ENCODE measurements at regions not wholly inside any gene's neighbourhood (a gene's known extent, or its start where the extent isn't known, plus 50 kb on each side); places are given as distances from the start of the nearest gene placed in this dataset.

DNA sequence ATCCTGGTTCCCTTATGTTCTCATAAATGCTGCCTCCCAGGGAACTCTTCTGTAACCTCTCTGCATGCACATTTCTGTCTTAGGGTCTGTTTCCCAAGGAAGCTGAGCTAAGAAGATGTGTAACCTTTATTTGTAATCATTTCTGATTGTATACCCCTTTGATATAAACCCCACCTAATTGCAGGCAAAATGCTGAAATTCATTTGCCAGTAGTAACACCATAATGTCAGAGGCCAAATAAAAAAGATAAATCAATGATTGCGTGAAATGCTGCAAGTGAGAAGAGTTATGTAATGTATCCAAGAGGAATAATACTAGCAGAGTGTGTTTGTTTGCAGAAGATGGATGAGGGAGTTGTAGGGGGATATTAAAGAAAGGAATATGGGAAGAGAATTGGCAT, 822.6 kb upstream of the GRAMD2B start:
- ChIA-PET CTCF (no interaction called here), POLR2A (no interaction called here), SMC1A (ENCODE audit: uncharacterized antibody, unreplicated experiment) (no interaction called here), RAD21 (ENCODE audit: unreplicated experiment) (no interaction called here)
- no TSS peak for BruUV-seq (replicated peaks)
- WGBS (ENCODE audit: insufficient coverage, insufficient replicate concordance, low lambda C conversion rate, missing lambda C conversion rate) = 64% methylated on average over 1 of the region's 1 CpG
- intact Hi-C loops (cut with micrococcal nuclease; ENCODE audit: unreplicated experiment) (no loop called here), in situ Hi-C loops (cut with MboI) (no loop called here)
- no peak for TF ChIP-seq RCOR1 (conservative IDR thresholded peaks at IDR 0.05; ENCODE audit: low read depth, low read length)
- TF ChIP-seq ETV6 (conservative IDR thresholded peaks at IDR 0.05 in 1 of 2, IDR thresholded peaks at IDR 0.05 in 1 of 2; ENCODE audit: borderline replicate concordance in 1 of 2, low read depth in 1 of 2) = no peak
- no peak for TF ChIP-seq CHD2 (IDR thresholded peaks at IDR 0.05; ENCODE audit: borderline replicate concordance, low read depth, low read length)
- TF ChIP-seq PAX8 (IDR thresholded peaks at IDR 0.05) = no peak
- no peak for TF ChIP-seq ZBTB40 (IDR thresholded peaks at IDR 0.05; ENCODE audit: borderline replicate concordance)
- no peak for TF ChIP-seq DPF2 (IDR thresholded peaks at IDR 0.05)
- TF ChIP-seq MEF2A (IDR thresholded peaks at IDR 0.05; ENCODE audit: insufficient read depth, low read depth, low read length) = no peak
- no peak for TF ChIP-seq IRF4 (IDR thresholded peaks at IDR 0.05; ENCODE audit: low read depth, low read length)
- no peak for TF ChIP-seq RELB (IDR thresholded peaks at IDR 0.05; ENCODE audit: low read depth)
- no peak for TF ChIP-seq ZBTB11 (CRISPR knock-in tag; IDR thresholded peaks at IDR 0.05)
- no peak overlapping the region for H2AFZ ChIP-seq (ENCODE audit: control insufficient read depth, low read depth, low read length)
- H3K4me1 ChIP-seq (ENCODE audit: control insufficient read depth, insufficient read depth, low read length) = no peaks in the 10 kb centered on the region
- no peak overlapping the region for H3K4me3 ChIP-seq
- H4K20me1 ChIP-seq (ENCODE audit: control insufficient read depth, insufficient read depth) = no peaks in the 10 kb centered on the region
- no peak for DNase-seq (ENCODE audit: low read depth, low spot score)
- H3K4me2 ChIP-seq (ENCODE audit: control insufficient read depth, insufficient read depth) = no peak overlapping the region
- no peaks in the 10 kb centered on the region for H3K27me3 ChIP-seq (replicated peaks in 1 of 2; ENCODE audit: control insufficient read depth in 2 of 2, insufficient read depth in 2 of 2, low read length in 1 of 2)
- no peak overlapping the region for H3K9ac ChIP-seq (ENCODE audit: control insufficient read depth, insufficient read depth, low read length)
- no peaks in the 10 kb centered on the region for H3K79me2 ChIP-seq (ENCODE audit: control insufficient read depth, insufficient read depth, low read length)
- no peak overlapping the region for H3K27ac ChIP-seq (ENCODE audit: control insufficient read depth, insufficient read depth)
- no peak for ATAC-seq
- no peaks in the 10 kb centered on the region for H3K36me3 ChIP-seq (ENCODE audit: control insufficient read depth in 2 of 2, insufficient read depth in 2 of 2, low read length in 1 of 2)
- no peaks in the 10 kb centered on the region for H3K9me3 ChIP-seq (replicated peaks; ENCODE audit: control insufficient read depth, insufficient read depth, low read length)
- FAIRE-seq = no peak

All from GM12878 (cell line).